PFSK-1 (cell line): ENCODE measurements at regions not wholly inside any gene's neighbourhood (a gene's known extent, or its start where the extent isn't known, plus 50 kb on each side); places are given as distances from the start of the nearest gene placed in this dataset.

Experiments
- FOXP2 ChIP-seq: optimal IDR thresholded peaks from 2 replicates; pipeline ENCODE3; 2011; ENCODE audit warnings: borderline replicate concordance, control low read depth, inconsistent platforms; ENCODE audit not compliant: insufficient read depth; ENCODE audit errors: extremely low read length, extremely low read depth
- POLR2AphosphoS5 ChIP-seq: IDR thresholded peaks from 2 replicates; pipeline ENCODE4 v1.6.1; 2012; ENCODE audit warnings: low read depth, mild to moderate bottlenecking, control low read depth, low read length, moderate library complexity
- REST ChIP-seq, 2 experiments: IDR thresholded peaks; 2 replicates each; pipeline versions ENCODE4 v1.6.1 to v1.8.0; 2011 to 2012; ENCODE audit warnings: low read depth in 2 of 2, low read length in 2 of 2, control low read depth in 1 of 2, inconsistent platforms in 1 of 2, mild to moderate bottlenecking in 1 of 2, moderate library complexity in 1 of 2; ENCODE audit not compliant: insufficient read depth in 1 of 2
- SIN3A ChIP-seq: IDR thresholded peaks from 2 replicates; pipeline ENCODE4 v1.6.1; 2012; ENCODE audit warnings: mild to moderate bottlenecking, low read length, moderate library complexity, borderline replicate concordance; ENCODE audit not compliant: insufficient read depth
- TAF1 ChIP-seq: IDR thresholded peaks from 2 replicates; pipeline ENCODE4 v1.6.1; 2012; ENCODE audit warnings: low read length, control low read depth, borderline replicate concordance; ENCODE audit not compliant: insufficient read depth

GRCh38 chr11:127590314-127590713 lies 589.7 kb upstream of the KIRREL3 start:
- TF ChIP-seq POLR2AphosphoS5 (no peak), FOXP2 (no peak), SIN3A (no peak), TAF1 (no peak), REST (IDR thresholded peaks at IDR 0.05; ENCODE audit: insufficient read depth in 1 of 2, low read depth in 2 of 2, low read length in 2 of 2) (no peak)
